ENCODE measurements at regions not wholly inside any gene's neighbourhood (a gene's known extent, or its start where the extent isn't known, plus 50 kb on each side); places are given as distances from the start of the nearest gene placed in this dataset.

DNA sequence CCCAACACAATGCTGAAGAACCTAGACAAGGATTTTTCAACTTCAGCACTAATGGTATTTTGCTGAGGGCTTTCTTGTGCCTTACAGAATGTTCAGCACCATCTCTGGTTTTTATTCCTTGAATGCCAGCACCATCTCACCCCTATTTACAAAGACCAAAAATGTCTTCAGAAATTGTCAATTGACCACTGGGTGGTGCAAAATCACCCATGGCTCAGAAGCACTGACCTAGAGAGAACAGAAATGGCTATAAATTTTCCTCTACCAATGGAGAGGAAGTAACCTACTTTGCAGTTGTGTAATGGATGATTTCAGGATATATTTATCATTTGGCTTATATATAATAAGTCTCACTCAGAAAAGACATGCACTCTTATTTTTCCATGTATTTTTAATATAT, 431.0 kb upstream of the IRAK1BP1 start:
- Histone ChIP-seq H3K4me1 (ENCODE audit: control insufficient read depth in 1 of 2, extremely low read depth in 1 of 2, insufficient read depth in 2 of 2, low read length in 2 of 2) (no peaks in the 10 kb centered on the region), H3K4me3 (ENCODE audit: control insufficient read depth in 1 of 2, extremely low read depth in 1 of 2, low read length in 1 of 2) (no peak overlapping the region), H3K36me3 (ENCODE audit: control insufficient read depth in 2 of 2, extremely low read depth in 1 of 2, insufficient read depth in 1 of 2, low read length in 1 of 2) (no peaks in the 10 kb centered on the region), H3K9me3 (no peaks in the 10 kb centered on the region), H3K27me3 (replicated peaks in 1 of 2; ENCODE audit: control insufficient read depth in 2 of 2, extremely low read depth in 1 of 2, insufficient read depth in 2 of 2, low read length in 1 of 2) (no peaks in the 10 kb centered on the region), H3K27ac (ENCODE audit: low read length) (no peak overlapping the region)
- no peak for ATAC-seq (replicated peaks in 1 of 4)
- CTCF ChIA-PET: no interaction called here
- no peaks in the 10 kb centered on the region for H3K36me3 Mint-ChIP-seq
- no peak for DNase-seq
- peaks cover 0 to 13% (median 0%) of the 10 kb centered on the region in 3 donors for H3K9me3 Mint-ChIP-seq
- H3K27ac Mint-ChIP-seq: no peak overlapping the region
- no peaks in the 10 kb centered on the region for H3K27me3 Mint-ChIP-seq
- H3K4me3 Mint-ChIP-seq: no peak overlapping the region
- no peaks in the 10 kb centered on the region for H3K4me1 Mint-ChIP-seq
- POLR2A ChIA-PET: no interaction called here

DNA sequence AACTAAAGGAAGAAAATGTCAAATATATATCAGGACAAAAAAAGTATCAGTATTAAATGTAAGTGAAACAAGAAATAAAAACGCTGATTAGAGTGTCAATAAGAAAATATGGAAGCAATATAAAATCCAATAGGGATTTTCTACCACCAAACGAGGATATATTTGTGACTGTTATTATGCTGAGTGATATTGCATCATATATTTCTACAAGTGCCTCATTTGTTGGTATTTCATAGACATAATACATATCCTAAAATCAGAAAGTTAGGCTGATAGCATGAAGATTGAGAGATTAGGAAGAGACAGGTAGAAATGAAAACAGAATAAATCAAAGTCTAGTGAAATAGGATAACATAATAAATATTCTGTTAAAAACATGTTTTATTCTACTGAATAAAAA, 429.2 kb upstream of the IRAK1BP1 start:
- Mint-ChIP-seq H3K4me3 (no peak overlapping the region), H3K9me3 (peaks cover 0 to 9% (median 0%) of the 10 kb centered on the region in 3 donors), H3K36me3 (no peaks in the 10 kb centered on the region), H3K27me3 (no peaks in the 10 kb centered on the region), H3K4me1 (no peaks in the 10 kb centered on the region), H3K27ac (no peak overlapping the region)
- H3K9me3 ChIP-seq: no peaks in the 10 kb centered on the region
- DNase-seq (no peak), ATAC-seq (replicated peaks in 1 of 4) (no peak)
- ChIA-PET CTCF (no interaction called here), POLR2A (no interaction called here)
- no peaks in the 10 kb centered on the region for H3K4me1 ChIP-seq (ENCODE audit: control insufficient read depth in 1 of 2, extremely low read depth in 1 of 2, insufficient read depth in 2 of 2, low read length in 2 of 2)
- no peak overlapping the region for H3K4me3 ChIP-seq (ENCODE audit: control insufficient read depth in 1 of 2, extremely low read depth in 1 of 2, low read length in 1 of 2)
- H3K36me3 ChIP-seq (ENCODE audit: control insufficient read depth in 2 of 2, extremely low read depth in 1 of 2, insufficient read depth in 1 of 2, low read length in 1 of 2): no peaks in the 10 kb centered on the region
- no CpG with 5 or more reads among the region's 2 CpGs for WGBS (ENCODE audit: insufficient coverage)
- no peak overlapping the region for H3K27ac ChIP-seq (ENCODE audit: low read length)
- no peaks in the 10 kb centered on the region for H3K27me3 ChIP-seq (replicated peaks in 1 of 2; ENCODE audit: control insufficient read depth in 2 of 2, extremely low read depth in 1 of 2, insufficient read depth in 2 of 2, low read length in 1 of 2)

DNA sequence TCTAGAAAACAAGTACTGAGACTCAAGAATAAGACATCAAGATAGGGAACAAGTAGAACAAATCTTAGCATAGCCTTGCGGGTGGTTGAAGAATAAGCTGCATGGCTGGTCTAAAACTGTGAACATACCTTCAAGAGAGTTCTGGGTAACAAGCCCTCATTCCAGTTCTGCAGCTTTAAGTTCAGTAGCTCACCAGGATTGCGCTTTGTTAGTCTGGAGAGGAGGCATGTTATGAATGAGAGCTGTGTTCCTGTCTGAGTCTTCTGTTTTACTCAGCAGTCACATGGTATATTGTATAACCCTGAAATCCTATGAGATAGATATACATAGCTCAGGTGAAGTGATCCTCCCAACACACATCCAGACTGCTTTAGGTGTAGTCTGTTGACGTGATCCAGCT, 406.6 kb upstream of the IRAK1BP1 start:
- Mint-ChIP-seq H3K9me3 (peaks cover 4 to 19% (median 9%) of the 10 kb centered on the region in 3 donors), H3K27me3 (no peaks in the 10 kb centered on the region), H3K27ac (no peak overlapping the region), H3K4me3 (no peak overlapping the region), H3K36me3 (no peaks in the 10 kb centered on the region), H3K4me1 (no peaks in the 10 kb centered on the region)
- Histone ChIP-seq H3K9me3 (no peaks in the 10 kb centered on the region), H3K27me3 (replicated peaks in 1 of 2; ENCODE audit: control insufficient read depth in 2 of 2, extremely low read depth in 1 of 2, insufficient read depth in 2 of 2, low read length in 1 of 2) (no peaks in the 10 kb centered on the region), H3K4me1 (ENCODE audit: control insufficient read depth in 1 of 2, extremely low read depth in 1 of 2, insufficient read depth in 2 of 2, low read length in 2 of 2) (no peaks in the 10 kb centered on the region), H3K36me3 (ENCODE audit: control insufficient read depth in 2 of 2, extremely low read depth in 1 of 2, insufficient read depth in 1 of 2, low read length in 1 of 2) (no peaks in the 10 kb centered on the region), H3K4me3 (ENCODE audit: control insufficient read depth in 1 of 2, extremely low read depth in 1 of 2, low read length in 1 of 2) (no peak overlapping the region), H3K27ac (ENCODE audit: low read length) (no peak overlapping the region)
- DNase-seq: no peak
- no peak for ATAC-seq (replicated peaks in 1 of 4)
- no CpG with 5 or more reads among the region's 3 CpGs for WGBS (ENCODE audit: insufficient coverage)
- POLR2A ChIA-PET: no interaction called here
- CTCF ChIA-PET: no interaction called here

DNA sequence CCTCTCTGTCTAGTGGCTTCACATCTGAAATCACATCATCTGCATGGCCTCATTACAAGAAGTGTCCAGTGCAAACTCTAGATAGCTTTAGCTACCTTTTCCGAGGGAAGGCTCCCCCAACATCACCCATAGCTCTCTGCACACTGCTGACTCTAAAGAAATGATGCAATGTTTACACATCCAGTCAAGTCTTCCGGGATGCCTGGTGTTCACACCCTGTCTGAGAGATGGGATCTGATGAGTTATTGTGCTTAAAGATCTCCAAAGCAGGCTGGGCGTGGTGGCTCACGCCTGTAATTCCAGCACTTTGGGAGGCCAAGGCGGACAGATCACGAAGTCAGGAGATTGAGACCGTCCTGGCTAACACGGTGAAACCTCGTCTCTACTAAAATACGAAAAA, 404.6 kb upstream of the IRAK1BP1 start:
- H3K27ac ChIP-seq (ENCODE audit: low read length): no peak overlapping the region
- Mint-ChIP-seq H3K36me3 (no peaks in the 10 kb centered on the region), H3K9me3 (peaks cover 4 to 7% (median 6%) of the 10 kb centered on the region in 3 donors), H3K4me3 (no peak overlapping the region), H3K27ac (no peak overlapping the region), H3K4me1 (no peaks in the 10 kb centered on the region), H3K27me3 (no peaks in the 10 kb centered on the region)
- no peaks in the 10 kb centered on the region for H3K36me3 ChIP-seq (ENCODE audit: control insufficient read depth in 2 of 2, extremely low read depth in 1 of 2, insufficient read depth in 1 of 2, low read length in 1 of 2)
- 90% methylated on average over 10 of the region's 10 CpGs for WGBS (ENCODE audit: insufficient coverage)
- no peaks in the 10 kb centered on the region for H3K4me1 ChIP-seq (ENCODE audit: control insufficient read depth in 1 of 2, extremely low read depth in 1 of 2, insufficient read depth in 2 of 2, low read length in 2 of 2)
- ATAC-seq (replicated peaks in 1 of 4) (no peak), DNase-seq (no peak)
- no peak overlapping the region for H3K4me3 ChIP-seq (ENCODE audit: control insufficient read depth in 1 of 2, extremely low read depth in 1 of 2, low read length in 1 of 2)
- H3K9me3 ChIP-seq: no peaks in the 10 kb centered on the region
- POLR2A ChIA-PET: no interaction called here
- H3K27me3 ChIP-seq (replicated peaks in 1 of 2; ENCODE audit: control insufficient read depth in 2 of 2, extremely low read depth in 1 of 2, insufficient read depth in 2 of 2, low read length in 1 of 2): no peaks in the 10 kb centered on the region
- CTCF ChIA-PET: no interaction called here

DNA sequence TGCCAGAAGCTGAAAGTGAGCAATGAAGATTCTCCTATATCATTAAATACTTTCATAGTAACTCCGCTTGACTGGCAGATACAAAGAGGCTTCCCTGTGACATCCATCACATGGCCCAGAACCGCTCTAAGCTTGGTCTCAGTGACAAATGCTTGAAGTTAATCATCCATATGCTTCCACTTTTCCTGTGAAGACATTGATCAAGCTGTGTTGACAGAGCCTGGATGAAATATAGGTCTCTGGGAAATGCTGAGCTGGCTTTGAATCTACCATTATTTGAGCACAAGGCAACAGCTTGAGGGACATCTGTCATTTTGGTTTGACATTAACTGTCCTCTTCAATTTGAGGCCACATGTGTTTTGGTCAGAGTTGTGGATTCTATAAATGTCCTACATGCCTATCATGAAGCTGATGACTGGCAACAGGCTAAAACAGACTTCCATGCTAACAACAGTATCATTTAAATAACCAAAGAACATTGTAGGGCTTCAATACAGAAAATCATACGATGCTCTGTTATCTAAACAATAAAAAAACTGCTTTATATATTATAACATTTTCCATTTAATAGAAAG, 402.2 kb upstream of the IRAK1BP1 start:
- Histone ChIP-seq H3K9me3 (no peaks in the 10 kb centered on the region), H3K27ac (ENCODE audit: low read length) (no peak overlapping the region), H3K36me3 (ENCODE audit: control insufficient read depth in 2 of 2, extremely low read depth in 1 of 2, insufficient read depth in 1 of 2, low read length in 1 of 2) (no peaks in the 10 kb centered on the region), H3K4me1 (ENCODE audit: control insufficient read depth in 1 of 2, extremely low read depth in 1 of 2, insufficient read depth in 2 of 2, low read length in 2 of 2) (no peaks in the 10 kb centered on the region), H3K27me3 (replicated peaks in 1 of 2; ENCODE audit: control insufficient read depth in 2 of 2, extremely low read depth in 1 of 2, insufficient read depth in 2 of 2, low read length in 1 of 2) (no peaks in the 10 kb centered on the region), H3K4me3 (ENCODE audit: control insufficient read depth in 1 of 2, extremely low read depth in 1 of 2, low read length in 1 of 2) (no peak overlapping the region)
- WGBS (ENCODE audit: insufficient coverage): 83% methylated on average over 1 of the region's 3 CpGs
- Mint-ChIP-seq H3K9me3 (peaks cover 3 to 14% (median 9%) of the 10 kb centered on the region in 3 donors), H3K36me3 (no peaks in the 10 kb centered on the region), H3K4me1 (no peaks in the 10 kb centered on the region), H3K27ac (no peak overlapping the region), H3K27me3 (no peaks in the 10 kb centered on the region), H3K4me3 (no peak overlapping the region)
- no peak for ATAC-seq (replicated peaks in 1 of 4)
- POLR2A ChIA-PET: interaction anchor here in 1 of 2 donors (1.1 kb wide), 1 partner anchor 19 kb away, joined by 3 read pairs; no protein-coding TSS in a partner anchor
- CTCF ChIA-PET: no interaction called here
- DNase-seq: no peak

DNA sequence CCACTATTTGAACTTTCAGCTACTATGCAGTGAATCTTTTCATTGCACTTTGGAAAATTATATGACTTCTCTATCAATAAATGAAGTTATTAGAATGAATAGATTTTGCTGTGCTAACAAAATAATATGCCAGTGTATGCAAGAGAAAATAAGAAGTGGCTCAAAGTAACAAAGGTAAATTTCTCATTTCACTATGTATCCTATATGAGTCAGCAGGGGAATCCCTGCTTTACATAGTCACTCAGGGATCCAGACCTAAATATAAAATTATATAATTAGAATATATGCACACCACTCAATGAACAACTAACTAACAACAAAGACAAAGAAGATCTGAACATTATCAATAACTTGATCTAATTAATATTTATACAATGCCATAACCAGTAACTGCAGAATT, 390.8 kb upstream of the IRAK1BP1 start:
- Histone ChIP-seq H3K4me3 (ENCODE audit: control insufficient read depth in 1 of 2, extremely low read depth in 1 of 2, low read length in 1 of 2) (no peak overlapping the region), H3K27ac (ENCODE audit: low read length) (no peak overlapping the region), H3K9me3 (no peaks in the 10 kb centered on the region), H3K36me3 (ENCODE audit: control insufficient read depth in 2 of 2, extremely low read depth in 1 of 2, insufficient read depth in 1 of 2, low read length in 1 of 2) (no peaks in the 10 kb centered on the region), H3K4me1 (ENCODE audit: control insufficient read depth in 1 of 2, extremely low read depth in 1 of 2, insufficient read depth in 2 of 2, low read length in 2 of 2) (no peaks in the 10 kb centered on the region), H3K27me3 (replicated peaks in 1 of 2; ENCODE audit: control insufficient read depth in 2 of 2, extremely low read depth in 1 of 2, insufficient read depth in 2 of 2, low read length in 1 of 2) (no peaks in the 10 kb centered on the region)
- no peak for ATAC-seq (replicated peaks in 1 of 4)
- no peak for DNase-seq
- Mint-ChIP-seq H3K27ac (no peak overlapping the region), H3K36me3 (no peaks in the 10 kb centered on the region), H3K27me3 (no peaks in the 10 kb centered on the region), H3K9me3 (peaks cover 4 to 6% (median 4%) of the 10 kb centered on the region in 3 donors), H3K4me1 (no peaks in the 10 kb centered on the region), H3K4me3 (no peak overlapping the region)
- CTCF ChIA-PET: no interaction called here
- POLR2A ChIA-PET: no interaction called here

DNA sequence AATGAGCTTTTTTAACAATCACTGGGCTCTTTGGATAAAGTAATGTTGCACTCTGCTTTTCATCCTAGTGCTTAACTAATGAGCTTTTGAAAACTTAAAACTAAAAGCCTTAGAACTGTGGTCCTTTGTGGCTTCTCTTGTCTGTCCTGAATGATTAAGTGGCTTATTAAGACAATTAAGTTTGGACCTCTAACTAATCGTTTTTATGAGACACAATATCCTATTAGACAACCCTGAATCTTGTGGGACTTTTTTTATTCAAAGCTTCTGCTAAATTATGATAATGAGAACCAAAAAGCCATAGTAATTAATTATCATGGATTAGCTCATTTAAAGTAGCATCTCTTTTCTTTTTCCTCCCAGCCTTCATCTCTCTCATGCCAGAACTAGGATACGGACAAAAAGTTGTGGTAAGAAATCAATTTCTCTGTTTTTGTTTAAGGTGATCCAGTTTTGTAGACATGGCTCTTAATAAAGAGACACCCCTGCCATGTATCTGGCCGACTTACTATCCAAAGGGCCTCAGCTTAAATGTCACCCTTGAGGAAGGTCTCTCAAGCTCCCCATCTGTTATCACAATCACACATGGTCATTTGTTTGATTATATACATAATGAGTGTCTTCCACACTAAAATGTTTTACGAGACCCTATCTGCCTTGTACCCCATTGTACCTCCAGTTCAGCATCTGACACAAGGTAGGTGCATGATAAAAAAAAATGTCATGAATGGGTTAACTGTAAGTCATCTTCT, 384.4 kb upstream of the IRAK1BP1 start:
- no CpG with 5 or more reads among the region's 4 CpGs for WGBS (ENCODE audit: insufficient coverage)
- Histone ChIP-seq H3K36me3 (ENCODE audit: control insufficient read depth in 2 of 2, extremely low read depth in 1 of 2, insufficient read depth in 1 of 2, low read length in 1 of 2) (no peaks in the 10 kb centered on the region), H3K27ac (ENCODE audit: low read length) (no peak overlapping the region), H3K9me3 (no peaks in the 10 kb centered on the region), H3K4me3 (ENCODE audit: control insufficient read depth in 1 of 2, extremely low read depth in 1 of 2, low read length in 1 of 2) (no peak overlapping the region), H3K27me3 (replicated peaks in 1 of 2; ENCODE audit: control insufficient read depth in 2 of 2, extremely low read depth in 1 of 2, insufficient read depth in 2 of 2, low read length in 1 of 2) (no peaks in the 10 kb centered on the region), H3K4me1 (ENCODE audit: control insufficient read depth in 1 of 2, extremely low read depth in 1 of 2, insufficient read depth in 2 of 2, low read length in 2 of 2) (no peaks in the 10 kb centered on the region)
- ChIA-PET CTCF (no interaction called here), POLR2A (no interaction called here)
- Mint-ChIP-seq H3K4me3 (no peak overlapping the region), H3K27ac (no peak overlapping the region), H3K9me3 (peaks cover 2 to 10% (median 8%) of the 10 kb centered on the region in 3 donors), H3K4me1 (no peaks in the 10 kb centered on the region), H3K27me3 (no peaks in the 10 kb centered on the region), H3K36me3 (no peaks in the 10 kb centered on the region)
- ATAC-seq (replicated peaks in 1 of 4) (no peak), DNase-seq (no peak)
